ENCODE measurements at regions not wholly inside any gene's neighbourhood (a gene's known extent, or its start where the extent isn't known, plus 50 kb on each side); places are given as distances from the start of the nearest gene placed in this dataset.

GRCh38 chr2:150859877-150860276 is 372.4 kb upstream of the RND3 start:
- Histone ChIP-seq H3K9ac (ENCODE audit: low read length) (no peak overlapping the region), H3K27ac (ENCODE audit: low read length) (no peak overlapping the region), H3K27me3 (ENCODE audit: low read depth, low read length) (no peaks in the 10 kb centered on the region), H3K9me3 (ENCODE audit: insufficient read depth, low read length) (no peaks in the 10 kb centered on the region), H2AFZ (ENCODE audit: low read depth, low read length) (no peak overlapping the region), H4K20me1 (ENCODE audit: insufficient read depth, low read length) (no peaks in the 10 kb centered on the region), H3K36me3 (replicated peaks; ENCODE audit: low read depth, low read length) (no peaks in the 10 kb centered on the region), H3K4me1 (ENCODE audit: low read length) (no peaks in the 10 kb centered on the region), H3K4me3 (ENCODE audit: low read length) (no peak overlapping the region), H3K4me2 (ENCODE audit: low read length) (no peak overlapping the region), H3K79me2 (ENCODE audit: low read length) (no peaks in the 10 kb centered on the region)
- no peak for TF ChIP-seq EZH2phosphoT487 (IDR thresholded peaks at IDR 0.05; ENCODE audit: low read depth)
- TF ChIP-seq CTCF (IDR thresholded peaks at IDR 0.05; ENCODE audit: low read depth, low read length) = no peak

- Histone ChIP-seq H3K36me3 (replicated peaks; ENCODE audit: low read depth, low read length) (no peaks in the 10 kb centered on the region), H3K27me3 (ENCODE audit: low read depth, low read length) (no peaks in the 10 kb centered on the region), H3K9me3 (ENCODE audit: insufficient read depth, low read length) (no peaks in the 10 kb centered on the region), H3K4me2 (ENCODE audit: low read length) (no peak overlapping the region), H3K79me2 (ENCODE audit: low read length) (no peaks in the 10 kb centered on the region), H3K4me3 (ENCODE audit: low read length) (no peak overlapping the region), H4K20me1 (ENCODE audit: insufficient read depth, low read length) (no peaks in the 10 kb centered on the region), H3K4me1 (ENCODE audit: low read length) (no peaks in the 10 kb centered on the region), H3K27ac (ENCODE audit: low read length) (no peak overlapping the region), H2AFZ (ENCODE audit: low read depth, low read length) (no peak overlapping the region), H3K9ac (ENCODE audit: low read length) (no peak overlapping the region)
- TF ChIP-seq EZH2phosphoT487 (IDR thresholded peaks at IDR 0.05; ENCODE audit: low read depth) (no peak), CTCF (IDR thresholded peaks at IDR 0.05; ENCODE audit: low read depth, low read length) (no peak)
Measured at GRCh38 chr2:150859162-150859561, 371.7 kb upstream of the RND3 start.

GRCh38 chr2:150858382-150858781 is 370.9 kb upstream of the RND3 start:
- Histone ChIP-seq H3K79me2 (ENCODE audit: low read length) (no peaks in the 10 kb centered on the region), H3K9me3 (ENCODE audit: insufficient read depth, low read length) (no peaks in the 10 kb centered on the region)
- TF ChIP-seq CTCF (IDR thresholded peaks at IDR 0.05; ENCODE audit: low read depth, low read length) = no peak
- TF ChIP-seq EZH2phosphoT487 (IDR thresholded peaks at IDR 0.05; ENCODE audit: low read depth) = no peak

GRCh38 chr2:150856596-150857281 is 369.3 kb upstream of the RND3 start:
- Histone ChIP-seq H3K9me3 (ENCODE audit: insufficient read depth, low read length) (no peaks in the 10 kb centered on the region), H3K79me2 (ENCODE audit: low read length) (no peaks in the 10 kb centered on the region), H3K27ac (ENCODE audit: low read length) (no peak overlapping the region), H3K4me2 (ENCODE audit: low read length) (no peak overlapping the region), H4K20me1 (ENCODE audit: insufficient read depth, low read length) (no peaks in the 10 kb centered on the region), H3K27me3 (ENCODE audit: low read depth, low read length) (no peaks in the 10 kb centered on the region), H3K4me1 (ENCODE audit: low read length) (no peaks in the 10 kb centered on the region), H3K36me3 (replicated peaks; ENCODE audit: low read depth, low read length) (no peaks in the 10 kb centered on the region), H3K4me3 (ENCODE audit: low read length) (no peak overlapping the region), H3K9ac (ENCODE audit: low read length) (no peak overlapping the region), H2AFZ (ENCODE audit: low read depth, low read length) (no peak overlapping the region)
- TF ChIP-seq EZH2phosphoT487 (IDR thresholded peaks at IDR 0.05; ENCODE audit: low read depth) (no peak), CTCF (IDR thresholded peaks at IDR 0.05; ENCODE audit: low read depth, low read length) (no peak)

More at GRCh38 chr2:150858382-150858781, 370.9 kb upstream of the RND3 start:
- H3K36me3 ChIP-seq (replicated peaks; ENCODE audit: low read depth, low read length) = no peaks in the 10 kb centered on the region
- no peak overlapping the region for H3K9ac ChIP-seq (ENCODE audit: low read length)
- H3K27me3 ChIP-seq (ENCODE audit: low read depth, low read length) = no peaks in the 10 kb centered on the region
- no peaks in the 10 kb centered on the region for H4K20me1 ChIP-seq (ENCODE audit: insufficient read depth, low read length)
- H3K4me2 ChIP-seq (ENCODE audit: low read length) = no peak overlapping the region
- no peak overlapping the region for H2AFZ ChIP-seq (ENCODE audit: low read depth, low read length)
- no peak overlapping the region for H3K27ac ChIP-seq (ENCODE audit: low read length)
- H3K4me3 ChIP-seq (ENCODE audit: low read length) = no peak overlapping the region
- H3K4me1 ChIP-seq (ENCODE audit: low read length) = no peaks in the 10 kb centered on the region

Measured in OCI-LY3 (cell line).